Skeletal muscle tissue (tissue), 3 donors: ENCODE measurements at regions not wholly inside any gene's neighbourhood (a gene's known extent, or its start where the extent isn't known, plus 50 kb on each side); places are given as distances from the start of the nearest gene placed in this dataset.

ENCODE experiments used
- H3K27ac ChIP-seq: one replicate; pipeline ENCODE4 v1.7.0; 2013; ENCODE audit warnings: mild to moderate bottlenecking, low read depth, low read length, inconsistent platforms
- H3K27me3 ChIP-seq, 3 donors: one replicate each; pipeline ENCODE4 v1.7.0; 2013; ENCODE audit warnings: low read length in 3 of 3; ENCODE audit not compliant: control insufficient read depth in 3 of 3, insufficient read depth in 3 of 3
- H3K36me3 ChIP-seq, 3 donors: one replicate each; pipeline ENCODE4 v1.7.0; 2013; ENCODE audit warnings: low read length in 3 of 3; ENCODE audit not compliant: control insufficient read depth in 3 of 3, insufficient read depth in 3 of 3
- H3K4me1 ChIP-seq, 3 donors: one replicate each; pipeline ENCODE4 v1.7.0; 2013; ENCODE audit warnings: low read length in 3 of 3, mild to moderate bottlenecking in 3 of 3; ENCODE audit not compliant: control insufficient read depth in 3 of 3, insufficient read depth in 3 of 3
- H3K4me3 ChIP-seq, 3 donors: one replicate each; pipeline ENCODE4 v1.7.0; 2013; ENCODE audit warnings: low read length in 3 of 3
- H3K9ac ChIP-seq, 3 donors: one replicate each; pipeline ENCODE4 v1.7.0; 2013; ENCODE audit warnings: low read length in 3 of 3, mild to moderate bottlenecking in 3 of 3, moderate library complexity in 2 of 3, low read depth in 1 of 3
- H3K9me3 ChIP-seq, 3 donors: one replicate each; pipeline ENCODE4 v1.7.0; 2013; ENCODE audit warnings: low read length in 3 of 3; ENCODE audit not compliant: control insufficient read depth in 3 of 3
- donor health status: Osteomylitis.

DNA sequence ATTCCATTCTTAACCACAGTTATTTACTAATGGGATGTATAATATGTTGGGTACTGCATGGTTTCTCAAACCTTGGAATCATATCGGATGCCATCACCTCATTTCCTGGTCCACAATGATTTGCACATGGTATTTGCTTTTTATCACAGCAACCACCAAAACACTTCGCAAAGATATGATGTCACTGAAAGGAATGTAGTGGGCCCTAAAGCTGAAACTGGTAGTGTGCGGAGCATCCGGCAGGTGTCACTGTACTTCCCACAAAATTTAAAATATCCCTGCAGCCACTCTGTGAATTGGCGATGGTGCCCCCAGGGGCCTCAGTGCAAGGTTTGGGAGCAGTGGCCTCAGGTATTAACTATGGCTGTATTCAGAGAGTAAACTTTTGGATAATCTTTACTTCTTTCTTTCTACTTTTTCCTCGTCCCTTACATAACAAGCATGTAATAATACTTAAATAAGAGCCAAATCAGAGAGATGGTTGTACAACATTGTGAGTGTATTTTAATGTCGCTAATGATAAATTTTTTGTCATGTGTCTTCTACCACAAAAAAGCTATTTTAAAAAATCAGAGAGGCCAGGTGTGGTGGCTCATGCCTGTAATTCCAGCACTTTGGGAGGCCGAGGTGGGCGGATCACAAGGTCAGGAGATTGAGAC is 66.2 kb downstream of the FAM241B start:
- Histone ChIP-seq H3K9me3 (no peaks in the 10 kb centered on the region), H3K9ac (no peak overlapping the region), H3K4me3 (no peak overlapping the region), H3K4me1 (no peaks in the 10 kb centered on the region), H3K36me3 (no peaks in the 10 kb centered on the region), H3K27ac (no peak overlapping the region), H3K27me3 (peaks cover 0 to 9% (median 0%) of the 10 kb centered on the region in 3 donors)

DNA sequence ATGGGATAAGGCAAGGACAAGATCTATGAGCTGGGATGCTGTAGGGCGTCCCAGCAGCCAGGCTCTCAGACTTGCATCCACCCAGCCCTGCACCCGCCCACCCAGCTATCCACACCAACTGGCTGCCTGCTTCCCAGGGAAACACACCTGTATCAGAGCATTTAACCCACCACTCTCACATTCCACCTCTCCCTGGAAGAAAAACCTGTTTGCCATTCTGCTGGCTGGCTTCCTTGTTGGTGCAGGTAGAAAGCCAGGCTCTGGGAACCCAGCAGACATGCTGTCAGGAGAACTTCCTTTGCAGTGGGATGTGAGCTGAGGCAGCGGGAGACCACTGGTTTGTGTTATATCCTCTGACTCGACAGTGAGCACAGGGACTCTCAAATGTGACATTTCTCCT is 67.0 kb downstream of the FAM241B start:
- H3K36me3 ChIP-seq, result no peaks in the 10 kb centered on the region
- H3K27ac ChIP-seq, result no peak overlapping the region
- no peaks in the 10 kb centered on the region for H3K9me3 ChIP-seq
- H3K9ac ChIP-seq, result no peak overlapping the region
- H3K27me3 ChIP-seq, result peaks cover 0 to 9% (median 0%) of the 10 kb centered on the region in 3 donors
- no peaks in the 10 kb centered on the region for H3K4me1 ChIP-seq
- H3K4me3 ChIP-seq, result no peak overlapping the region

DNA sequence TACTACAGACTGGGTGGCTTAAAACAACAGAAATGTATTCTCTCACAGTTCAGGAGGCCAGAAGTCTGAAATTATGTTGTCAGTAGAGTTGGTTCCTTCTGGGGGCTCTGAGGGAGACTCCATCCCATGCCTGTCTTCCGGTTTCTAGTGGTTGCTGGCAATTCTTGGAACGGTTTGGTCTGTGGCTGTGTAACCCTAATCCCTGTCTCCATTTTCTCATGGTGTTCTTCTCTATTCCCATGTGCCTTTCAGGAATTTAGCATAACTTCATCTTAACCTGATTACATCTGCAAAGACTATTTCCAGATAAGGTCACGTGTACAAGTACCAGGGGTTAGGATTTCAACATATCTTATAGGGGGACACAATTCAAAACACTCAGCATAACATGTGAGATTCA is 73.2 kb downstream of the FAM241B start:
- H3K9ac ChIP-seq, result no peak overlapping the region
- H3K36me3 ChIP-seq, result no peaks in the 10 kb centered on the region
- H3K27me3 ChIP-seq, result peaks cover 0 to 4% (median 0%) of the 10 kb centered on the region in 3 donors
- H3K4me3 ChIP-seq, result no peak overlapping the region
- no peak overlapping the region for H3K27ac ChIP-seq
- H3K9me3 ChIP-seq, result no peaks in the 10 kb centered on the region
- no peaks in the 10 kb centered on the region for H3K4me1 ChIP-seq

DNA sequence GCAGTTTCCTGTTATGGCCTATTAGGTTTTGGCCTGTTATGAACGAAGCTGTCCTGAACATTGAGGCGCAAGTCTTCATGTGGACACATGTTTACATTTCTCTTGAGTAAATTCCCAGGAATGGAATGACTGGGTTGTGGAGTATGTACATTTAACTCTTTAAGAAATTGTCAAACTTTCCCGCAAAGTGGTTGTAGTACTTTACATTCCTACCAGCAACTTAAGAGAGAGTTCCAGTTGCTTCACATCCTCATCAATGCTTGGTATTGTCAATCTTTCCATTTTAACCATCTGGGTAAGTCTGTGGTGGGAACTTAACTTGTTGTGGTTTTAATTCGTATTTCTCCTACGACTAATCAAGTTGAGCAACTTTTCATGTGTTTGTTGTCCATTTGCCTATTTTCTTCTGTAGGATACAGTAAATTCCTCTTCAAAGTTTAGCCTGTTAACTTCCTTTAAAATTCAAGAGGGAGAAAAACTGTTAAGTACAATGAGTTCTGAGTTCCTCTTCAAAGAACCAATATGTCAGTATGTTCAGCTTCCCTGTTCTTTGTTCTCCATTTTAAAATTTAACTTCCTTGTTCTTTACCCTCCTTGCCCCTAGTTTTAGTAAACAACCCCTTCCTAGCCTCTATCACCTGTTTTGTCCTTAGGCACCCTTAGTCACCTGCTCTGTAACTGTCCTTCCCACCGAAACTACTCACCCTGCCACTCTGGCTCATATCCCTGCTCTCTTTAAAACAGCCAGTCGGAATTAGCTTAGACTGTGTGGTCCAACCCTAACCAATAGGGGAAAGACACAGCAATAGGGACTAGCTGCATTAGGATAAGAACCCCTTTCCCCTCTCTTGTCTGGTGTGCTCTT is 74.0 kb downstream of the FAM241B start:
- Histone ChIP-seq H3K27ac (no peak overlapping the region), H3K9ac (no peak overlapping the region), H3K4me3 (no peak overlapping the region)

DNA sequence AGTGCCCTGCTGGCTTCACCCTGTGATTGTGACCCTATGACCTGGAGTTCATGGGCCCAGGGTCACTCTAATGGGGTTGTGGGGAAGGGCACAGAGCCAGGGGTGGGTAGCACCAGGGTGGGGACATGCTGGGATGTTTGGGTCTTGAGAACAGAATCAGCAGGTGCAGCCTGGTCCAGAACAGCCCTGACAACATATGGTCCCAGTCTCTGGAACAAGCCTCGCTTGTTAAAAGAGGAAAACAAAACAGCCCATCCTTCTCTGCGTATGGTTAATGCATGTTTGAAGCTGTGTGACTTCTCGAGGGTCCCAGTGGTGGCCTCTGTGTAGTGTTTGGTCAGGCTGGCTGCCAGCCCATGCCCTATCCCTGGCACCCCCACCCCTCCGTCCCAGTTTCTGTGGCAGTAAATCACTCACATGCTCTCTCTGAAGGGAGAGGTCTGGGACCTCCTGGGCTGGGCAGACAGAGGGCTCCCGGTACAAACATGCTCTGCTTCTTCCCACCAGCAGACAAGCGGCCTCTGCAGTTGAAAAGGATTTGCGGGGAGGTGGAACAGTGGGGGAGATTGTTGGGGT is 79.4 kb downstream of the FAM241B start:
- no peaks in the 10 kb centered on the region for H3K9me3 ChIP-seq
- no peak overlapping the region for H3K4me3 ChIP-seq
- H3K36me3 ChIP-seq, result no peaks in the 10 kb centered on the region
- peaks cover 0 to 12% (median 10%) of the 10 kb centered on the region in 3 donors for H3K27me3 ChIP-seq
- no peak overlapping the region for H3K9ac ChIP-seq
- H3K4me1 ChIP-seq, result no peaks in the 10 kb centered on the region
- no peak overlapping the region for H3K27ac ChIP-seq

More for the DNA sequence above, 74.0 kb downstream of the FAM241B start:
- Histone ChIP-seq H3K27me3 (peaks cover 0 to 4% (median 0%) of the 10 kb centered on the region in 3 donors), H3K9me3 (no peaks in the 10 kb centered on the region), H3K36me3 (no peaks in the 10 kb centered on the region), H3K4me1 (no peaks in the 10 kb centered on the region)

DNA sequence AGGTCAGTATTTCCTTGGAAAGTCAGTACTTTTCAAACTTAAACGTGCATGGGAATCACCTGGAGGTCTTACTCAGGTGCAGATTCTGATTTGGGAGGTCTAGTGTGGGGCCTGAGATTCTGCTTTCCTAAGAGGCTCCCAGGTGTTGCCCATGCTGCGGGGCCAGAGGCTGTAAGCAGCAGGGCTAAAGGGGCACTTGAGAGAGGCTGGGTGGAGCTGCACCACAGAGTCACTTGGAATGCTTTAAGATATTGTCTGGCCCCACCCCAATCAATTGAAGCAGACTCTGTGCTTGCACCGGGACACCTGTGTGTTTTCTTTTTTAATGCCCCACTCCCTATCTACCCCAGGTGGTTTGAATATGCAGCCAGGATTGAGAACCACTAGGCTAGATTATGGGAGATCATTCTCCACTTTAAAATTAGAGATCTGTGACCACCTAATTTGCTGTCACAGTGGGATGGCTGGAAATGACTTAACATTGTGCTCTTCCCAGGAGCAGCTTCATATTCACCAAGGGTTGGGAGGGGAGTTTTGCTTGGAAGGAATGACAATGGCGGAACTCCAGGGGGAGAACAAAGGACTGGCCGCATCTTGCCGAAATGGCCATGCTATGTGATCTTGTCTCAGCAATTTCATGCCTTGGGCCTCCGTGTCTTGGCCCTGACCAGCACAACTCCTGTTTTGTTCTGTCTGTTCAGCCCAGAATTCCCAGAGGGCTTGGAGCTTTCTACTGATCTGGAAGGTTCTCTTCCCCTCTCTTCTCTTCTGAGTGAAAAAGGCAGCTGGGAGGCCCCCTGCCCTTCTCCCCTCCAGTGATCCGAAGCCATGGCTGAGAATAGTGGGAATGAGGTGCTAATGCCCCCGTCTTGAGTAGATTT is 80.2 kb downstream of the FAM241B start:
- Histone ChIP-seq H3K27me3 (peaks cover 0 to 19% (median 10%) of the 10 kb centered on the region in 3 donors), H3K4me1 (no peaks in the 10 kb centered on the region)

DNA sequence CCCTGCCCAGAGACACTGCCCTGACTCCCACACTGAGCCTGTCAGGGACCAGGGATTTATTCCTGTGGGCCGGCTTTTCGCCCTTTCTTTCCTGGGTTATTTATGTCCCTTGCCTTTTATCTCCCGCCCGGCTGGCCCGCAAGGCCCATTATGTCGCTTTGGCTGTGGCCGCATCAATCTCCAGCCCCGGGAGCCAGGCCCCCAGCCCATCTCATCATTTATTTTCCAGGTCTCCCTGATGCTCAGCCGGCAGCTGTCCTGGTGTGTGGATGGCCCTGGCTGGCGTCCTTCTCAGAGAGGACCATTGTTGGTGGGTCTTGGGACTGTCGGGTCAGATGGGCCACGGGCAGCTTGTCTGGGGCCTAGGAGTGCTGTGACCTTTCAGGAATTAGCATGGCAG is 82.3 kb downstream of the FAM241B start:
- H3K36me3 ChIP-seq, result no peaks in the 10 kb centered on the region
- H3K9me3 ChIP-seq, result no peaks in the 10 kb centered on the region
- H3K27me3 ChIP-seq, result peaks cover 0 to 24% (median 10%) of the 10 kb centered on the region in 3 donors
- no peak overlapping the region for H3K27ac ChIP-seq
- H3K4me3 ChIP-seq, result no peak overlapping the region
- H3K9ac ChIP-seq, result no peak overlapping the region
- H3K4me1 ChIP-seq, result no peaks in the 10 kb centered on the region

More for the DNA sequence above, 80.2 kb downstream of the FAM241B start:
- no peak overlapping the region for H3K9ac ChIP-seq
- H3K27ac ChIP-seq, result no peak overlapping the region
- no peaks in the 10 kb centered on the region for H3K9me3 ChIP-seq
- no peaks in the 10 kb centered on the region for H3K36me3 ChIP-seq
- no peak overlapping the region for H3K4me3 ChIP-seq

DNA sequence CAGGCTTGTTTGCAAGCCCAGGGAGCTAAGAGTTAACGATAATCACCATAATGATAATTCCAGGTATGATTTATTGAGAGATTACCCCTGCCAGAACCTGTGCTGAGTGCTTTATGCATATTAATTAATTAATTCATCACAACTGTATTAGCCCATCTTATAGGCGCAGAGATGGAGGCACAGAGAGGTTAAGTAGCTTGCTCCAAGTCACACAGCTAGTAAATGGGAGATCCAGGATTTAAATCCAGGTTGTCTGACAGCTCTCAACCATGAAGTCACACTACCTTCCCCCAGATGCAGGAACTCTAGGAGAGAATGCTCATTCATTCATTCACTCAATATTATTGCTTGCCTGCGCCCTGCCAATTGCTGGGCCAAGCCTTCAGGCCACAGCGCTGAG is 84.5 kb downstream of the FAM241B start:
- Histone ChIP-seq H3K27ac (no peak overlapping the region), H3K4me3 (no peak overlapping the region), H3K9ac (no peak overlapping the region), H3K27me3 (peaks cover 0 to 24% (median 10%) of the 10 kb centered on the region in 3 donors), H3K9me3 (no peaks in the 10 kb centered on the region), H3K36me3 (no peaks in the 10 kb centered on the region), H3K4me1 (no peaks in the 10 kb centered on the region)

DNA sequence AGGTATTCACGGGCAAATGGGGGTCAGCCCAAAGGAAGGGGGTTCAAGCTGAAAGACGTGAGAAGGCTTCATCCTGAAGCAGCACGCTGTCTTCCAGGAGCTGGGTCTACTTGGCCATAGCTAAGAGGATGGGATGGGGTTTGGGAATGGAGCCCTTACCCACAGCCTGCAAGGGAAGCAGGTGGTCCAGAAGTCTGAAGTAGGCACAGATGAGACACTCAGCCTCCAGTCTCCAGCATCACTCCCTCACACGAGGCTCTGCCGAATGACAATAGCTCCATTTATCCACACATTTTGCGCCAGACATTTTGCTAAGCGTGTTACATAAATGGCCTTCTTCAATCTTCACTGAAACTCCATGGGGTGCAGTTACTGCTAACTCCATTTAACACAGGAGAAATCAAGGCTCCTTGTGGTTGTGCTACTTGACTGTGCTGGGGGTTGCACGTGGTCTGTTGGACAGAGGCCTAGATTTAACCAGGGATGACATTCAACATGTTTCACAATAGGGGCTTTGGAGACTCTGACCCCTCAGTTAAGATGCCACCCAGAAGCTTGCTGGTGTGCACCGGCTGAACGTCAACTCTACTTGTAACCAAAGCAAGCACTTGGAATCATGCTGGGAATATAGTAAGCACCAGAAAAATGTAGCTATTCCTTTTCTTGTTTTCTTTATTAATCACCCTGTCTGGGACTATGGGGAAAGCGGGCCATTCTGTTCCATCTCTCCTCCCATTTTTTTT is 85.3 kb downstream of the FAM241B start:
- Histone ChIP-seq H3K4me3 (no peak overlapping the region), H3K4me1 (no peaks in the 10 kb centered on the region), H3K27ac (no peak overlapping the region), H3K9me3 (no peaks in the 10 kb centered on the region), H3K27me3 (peaks cover 0 to 24% (median 10%) of the 10 kb centered on the region in 3 donors), H3K36me3 (no peaks in the 10 kb centered on the region), H3K9ac (no peak overlapping the region)
